HUES64 (cell line): ENCODE measurements at regions not wholly inside any gene's neighbourhood (a gene's known extent, or its start where the extent isn't known, plus 50 kb on each side); places are given as distances from the start of the nearest gene placed in this dataset.
A peak's percentile ranks its signal among the peaks of the same experiment; 100 is the strongest.

Experiments
- H3K27ac ChIP-seq: 2 replicates; pipeline ENCODE4 v1.7.0; 2013; ENCODE audit warnings: low read depth, low read length, inconsistent platforms
- H3K27me3 ChIP-seq: 2 replicates; pipeline ENCODE4 v1.6.1; 2013; ENCODE audit warnings: mild to moderate bottlenecking, low read length; ENCODE audit not compliant: insufficient read depth
- H3K36me3 ChIP-seq: 2 replicates; pipeline ENCODE4 v1.6.1; 2013; ENCODE audit warnings: mild to moderate bottlenecking, low read length; ENCODE audit not compliant: insufficient read depth
- H3K4me1 ChIP-seq: 2 replicates; pipeline ENCODE4 v1.6.1; 2013; ENCODE audit warnings: mild to moderate bottlenecking, low read length, moderate library complexity; ENCODE audit not compliant: insufficient read depth
- H3K4me3 ChIP-seq: 2 replicates; pipeline ENCODE4 v1.5.1; 2013; ENCODE audit warnings: mild to moderate bottlenecking, low read length, moderate library complexity
- H3K9ac ChIP-seq: 2 replicates; pipeline ENCODE4 v1.6.1; 2013; ENCODE audit warnings: mild to moderate bottlenecking, low read depth, low read length
- H3K9me3 ChIP-seq: 2 replicates; pipeline ENCODE4 v1.6.1; 2013; ENCODE audit warnings: low read depth, low read length; ENCODE audit not compliant: insufficient read depth
- WGBS: fragments of 150-250, 120-280 bp; methylation state at CpG from one replicate; pipeline ENCODE4 v1.1.7; 2013; ENCODE audit warnings: missing lambda C conversion rate; 5-methylcytosine and 5-hydroxymethylcytosine counted together

GRCh38 chrX:13142891-13143290 lies 98.5 kb upstream of the FAM9C start:
- H3K27me3 ChIP-seq, result no peaks in the 10 kb centered on the region
- no peaks in the 10 kb centered on the region for H3K4me1 ChIP-seq
- H3K27ac ChIP-seq, result no peak overlapping the region
- H3K9ac ChIP-seq, result no peak overlapping the region
- H3K36me3 ChIP-seq, result no peaks in the 10 kb centered on the region
- no peak overlapping the region for H3K4me3 ChIP-seq
- peaks cover 21% of the 10 kb centered on the region for H3K9me3 ChIP-seq
- WGBS, result 88% methylated on average over 3 of the region's 3 CpGs

- Histone ChIP-seq H3K27me3 (no peaks in the 10 kb centered on the region), H3K4me3 (no peak overlapping the region), H3K27ac (no peak overlapping the region), H3K4me1 (no peaks in the 10 kb centered on the region), H3K36me3 (no peaks in the 10 kb centered on the region), H3K9ac (no peak overlapping the region), H3K9me3 (peaks cover 12% of the 10 kb centered on the region; the same call in 1 of the 2 replicates)
- WGBS, result 93% methylated on average over 5 of the region's 5 CpGs
Measured at GRCh38 chrX:13140007-13140406, 95.6 kb upstream of the FAM9C start.

GRCh38 chrX:13131396-13132137 lies 87.1 kb upstream of the FAM9C start:
- Histone ChIP-seq H3K27ac (peak overlapping the region; percentile 85; the same call in 1 of the 2 replicates), H3K4me3 (no peak overlapping the region), H3K27me3 (no peaks in the 10 kb centered on the region), H3K4me1 (peaks cover 12% of the 10 kb centered on the region), H3K9ac (no peak overlapping the region), H3K36me3 (no peaks in the 10 kb centered on the region), H3K9me3 (no peaks in the 10 kb centered on the region)
- WGBS, result 24% methylated on average over 3 of the region's 3 CpGs

GRCh38 chrX:13130816-13131215 lies 86.4 kb upstream of the FAM9C start:
- peak overlapping the region; percentile 85; the same call in 1 of the 2 replicates for H3K27ac ChIP-seq
- no peaks in the 10 kb centered on the region for H3K9me3 ChIP-seq
- WGBS, result no CpG with 5 or more reads among the region's 1 CpG
- H3K4me3 ChIP-seq, result no peak overlapping the region
- H3K9ac ChIP-seq, result no peak overlapping the region
- no peaks in the 10 kb centered on the region for H3K36me3 ChIP-seq
- no peaks in the 10 kb centered on the region for H3K27me3 ChIP-seq
- peaks cover 12% of the 10 kb centered on the region for H3K4me1 ChIP-seq

GRCh38 chrX:13128104-13128503 lies 83.7 kb upstream of the FAM9C start:
- Histone ChIP-seq H3K9ac (no peak overlapping the region), H3K9me3 (no peaks in the 10 kb centered on the region), H3K27me3 (no peaks in the 10 kb centered on the region), H3K36me3 (no peaks in the 10 kb centered on the region), H3K27ac (no peak overlapping the region), H3K4me1 (peaks cover 12% of the 10 kb centered on the region), H3K4me3 (no peak overlapping the region)

- Histone ChIP-seq H3K4me3 (no peak overlapping the region), H3K4me1 (peaks cover 9% of the 10 kb centered on the region), H3K36me3 (no peaks in the 10 kb centered on the region), H3K27me3 (no peaks in the 10 kb centered on the region), H3K9ac (no peak overlapping the region), H3K9me3 (no peaks in the 10 kb centered on the region), H3K27ac (no peak overlapping the region)
- 100% methylated on average over 1 of the region's 3 CpGs for WGBS
Measured at GRCh38 chrX:13126775-13127174, 82.4 kb upstream of the FAM9C start.

GRCh38 chrX:13125188-13125587 lies 80.8 kb upstream of the FAM9C start:
- Histone ChIP-seq H3K36me3 (no peaks in the 10 kb centered on the region), H3K9me3 (no peaks in the 10 kb centered on the region), H3K27ac (no peak overlapping the region), H3K4me3 (no peak overlapping the region), H3K9ac (no peak overlapping the region), H3K27me3 (no peaks in the 10 kb centered on the region), H3K4me1 (no peaks in the 10 kb centered on the region; the same call in none of the 2 replicates)
- 91% methylated on average over 2 of the region's 2 CpGs for WGBS

GRCh38 chrX:13123857-13124345 lies 79.5 kb upstream of the FAM9C start:
- Histone ChIP-seq H3K9me3 (no peaks in the 10 kb centered on the region), H3K4me1 (no peaks in the 10 kb centered on the region; the same call in none of the 2 replicates), H3K9ac (no peak overlapping the region), H3K4me3 (no peak overlapping the region), H3K36me3 (no peaks in the 10 kb centered on the region), H3K27me3 (no peaks in the 10 kb centered on the region), H3K27ac (no peak overlapping the region)
- WGBS, result 94% methylated on average over 4 of the region's 7 CpGs

GRCh38 chrX:13123247-13123856 lies 78.9 kb upstream of the FAM9C start:
- no peak overlapping the region for H3K9ac ChIP-seq
- no peak overlapping the region for H3K27ac ChIP-seq
- H3K36me3 ChIP-seq, result no peaks in the 10 kb centered on the region
- H3K4me3 ChIP-seq, result no peak overlapping the region
- H3K4me1 ChIP-seq, result no peaks in the 10 kb centered on the region; the same call in none of the 2 replicates
- 87% methylated on average over 5 of the region's 5 CpGs for WGBS
- H3K9me3 ChIP-seq, result no peaks in the 10 kb centered on the region
- no peaks in the 10 kb centered on the region for H3K27me3 ChIP-seq

- H3K4me1 ChIP-seq, result no peaks in the 10 kb centered on the region; the same call in none of the 2 replicates
- H3K36me3 ChIP-seq, result no peaks in the 10 kb centered on the region
- H3K27ac ChIP-seq, result no peak overlapping the region
- H3K9me3 ChIP-seq, result peaks cover 5% of the 10 kb centered on the region; the same call in 1 of the 2 replicates
- no CpG with 5 or more reads among the region's 1 CpG for WGBS
- no peak overlapping the region for H3K4me3 ChIP-seq
- H3K9ac ChIP-seq, result no peak overlapping the region
- no peaks in the 10 kb centered on the region for H3K27me3 ChIP-seq
Measured at GRCh38 chrX:13121020-13121555, 76.7 kb upstream of the FAM9C start.

GRCh38 chrX:13120017-13120416 lies 75.6 kb upstream of the FAM9C start:
- Histone ChIP-seq H3K4me3 (no peak overlapping the region), H3K36me3 (no peaks in the 10 kb centered on the region), H3K27me3 (no peaks in the 10 kb centered on the region), H3K4me1 (no peaks in the 10 kb centered on the region; the same call in none of the 2 replicates), H3K9me3 (peaks cover 5% of the 10 kb centered on the region; the same call in 1 of the 2 replicates), H3K9ac (no peak overlapping the region), H3K27ac (no peak overlapping the region)
- WGBS, result 86% methylated on average over 6 of the region's 7 CpGs
